ELR (cell line): ENCODE measurements at regions not wholly inside any gene's neighbourhood (a gene's known extent, or its start where the extent isn't known, plus 50 kb on each side); places are given as distances from the start of the nearest gene placed in this dataset.
"Not testable (repeated sequence)": the region's sequence is repeated elsewhere in the genome, so short reads cannot be mapped to it uniquely, and the experiment has no call there.

ENCODE experiments used
- DNase-seq: peaks from one replicate; pipeline ENCODE4 v3.0.0-alpha.2; 2015; ENCODE audit warnings: low read depth

DNA sequence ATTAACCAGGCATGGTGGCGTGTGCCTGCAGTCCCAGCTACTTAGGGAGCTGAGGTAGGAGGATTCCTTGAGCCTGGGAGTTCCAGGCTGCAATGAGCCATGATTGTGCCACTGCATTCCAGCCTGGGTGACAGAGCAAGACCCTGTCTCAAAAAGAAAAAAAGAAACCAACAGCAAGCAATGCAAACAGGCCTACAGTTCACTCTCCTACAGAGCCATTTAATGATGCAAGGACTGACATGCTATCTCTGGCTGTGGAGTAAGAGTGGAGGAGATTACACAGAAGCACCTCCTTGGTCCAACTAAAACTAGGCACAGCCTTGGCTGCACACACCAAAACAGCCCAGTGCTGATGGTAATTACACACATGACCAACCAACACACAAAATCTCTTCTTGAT is 127.5 kb upstream of the SOD1 start:
- DNase-seq = no peak

- DNase-seq = no peak
Observed at GRCh38 chr21:31530897-31531705, 128.4 kb upstream of the SOD1 start.

- no peak for DNase-seq
Observed at GRCh38 chr21:31530364-31530763, 129.1 kb upstream of the SOD1 start.

DNA sequence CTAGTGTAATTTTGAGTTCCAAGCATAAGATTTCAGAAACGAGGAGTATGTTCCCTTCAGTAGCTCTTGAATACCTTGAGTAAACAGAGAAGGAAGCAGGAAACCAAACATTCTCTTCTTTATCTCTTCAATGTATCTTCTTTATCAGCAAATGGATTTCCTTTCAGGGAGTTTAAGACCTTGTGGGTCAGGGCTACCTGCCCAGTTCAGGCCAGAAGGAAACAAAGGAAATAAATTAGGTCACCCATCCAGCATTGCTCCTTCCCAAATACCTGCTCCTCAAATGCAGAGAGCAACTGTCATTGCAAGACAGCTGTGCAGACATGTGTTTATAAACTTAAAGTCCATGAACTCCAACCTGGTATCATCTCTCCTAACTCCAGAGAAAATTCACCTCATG is 130.1 kb upstream of the SOD1 start:
- DNase-seq = no peak

DNA sequence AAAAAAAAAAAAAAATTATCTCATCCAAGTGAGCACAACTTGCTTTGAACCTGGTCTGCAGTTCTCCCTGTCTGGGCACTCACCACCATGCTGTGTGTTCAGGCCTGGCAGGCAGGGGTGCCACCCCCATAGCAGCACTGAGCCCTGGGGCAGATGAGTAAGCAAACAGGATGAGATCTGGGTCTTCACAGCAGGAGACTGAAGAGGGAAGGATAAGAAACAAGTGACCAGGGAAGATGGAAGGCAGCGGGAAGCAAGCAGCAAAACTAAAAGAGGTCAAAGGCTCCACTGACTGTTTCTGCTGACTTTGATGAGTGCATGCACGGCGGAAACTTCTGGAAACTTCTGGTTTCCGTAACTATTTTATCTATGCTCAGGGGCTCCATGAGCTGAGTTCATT is 133.5 kb upstream of the SOD1 start:
- DNase-seq = peak; percentile 40

GRCh38 chr21:31524140-31524539 is 135.4 kb upstream of the SOD1 start:
- no peak for DNase-seq

GRCh38 chr21:31521515-31521914 is 138.0 kb upstream of the SOD1 start:
- DNase-seq = no peak

DNA sequence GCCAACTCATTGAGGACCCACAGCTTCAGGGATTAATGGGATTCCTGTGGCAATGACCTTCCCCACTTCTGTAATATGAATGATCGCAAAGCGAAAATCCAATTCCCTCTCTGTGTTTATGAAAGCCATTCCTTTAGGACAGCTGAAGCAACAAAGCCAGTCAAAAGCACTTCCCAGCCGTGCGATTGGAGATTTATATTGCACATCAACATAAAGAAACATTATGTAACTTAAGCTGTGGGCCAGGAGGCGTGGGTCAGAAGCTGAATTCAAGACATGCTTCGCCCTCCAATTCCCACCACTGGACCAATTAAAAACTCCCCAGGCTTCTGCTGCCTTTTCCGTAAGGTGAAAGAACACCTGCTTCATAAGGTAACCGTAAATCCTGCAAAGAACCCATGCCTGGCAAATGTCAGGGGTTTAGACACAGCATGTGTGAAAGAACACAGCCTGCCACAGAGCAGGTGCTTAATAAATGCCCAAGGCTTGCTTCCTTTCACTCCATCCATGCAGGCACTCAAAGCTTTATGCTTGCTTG is 138.9 kb upstream of the SOD1 start:
- no peak for DNase-seq

DNA sequence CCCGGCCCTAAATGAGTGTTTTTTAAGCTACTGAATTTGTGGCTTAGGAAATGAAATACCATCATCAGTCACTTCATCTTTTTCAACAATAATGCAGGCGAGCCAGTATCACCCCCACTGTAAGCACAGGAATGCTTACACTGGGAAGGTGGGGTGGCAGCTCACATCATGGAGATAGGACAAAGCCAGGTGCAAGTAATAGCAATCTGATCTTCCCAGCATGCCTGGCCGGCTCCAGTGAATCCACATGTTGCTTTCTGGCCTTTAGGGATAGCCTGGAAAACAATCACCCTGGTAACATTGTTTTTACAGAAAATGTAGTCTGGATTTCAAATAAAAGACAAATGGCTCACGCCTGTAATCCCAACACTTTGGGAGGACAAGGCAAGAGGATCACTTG is 140.9 kb upstream of the SOD1 start:
- no peak for DNase-seq

- DNase-seq = no peak
Observed at GRCh38 chr21:31517664-31518414, 141.7 kb upstream of the SOD1 start.

- no peak for DNase-seq
Observed at GRCh38 chr21:31515253-31515652, 144.2 kb upstream of the SOD1 start.

- no peak for DNase-seq
Observed at GRCh38 chr21:31514598-31514997, 144.9 kb upstream of the SOD1 start.

GRCh38 chr21:31513541-31513940 is 146.0 kb upstream of the SOD1 start:
- DNase-seq = not testable (repeated sequence)

GRCh38 chr21:31511999-31512398 is 147.5 kb upstream of the SOD1 start:
- not testable (repeated sequence) for DNase-seq

- DNase-seq = no peak
Observed at GRCh38 chr21:31511258-31511657, 148.2 kb upstream of the SOD1 start.

- DNase-seq = peak; percentile 44
Observed at GRCh38 chr21:31509194-31510017, 150.1 kb upstream of the SOD1 start.

DNA sequence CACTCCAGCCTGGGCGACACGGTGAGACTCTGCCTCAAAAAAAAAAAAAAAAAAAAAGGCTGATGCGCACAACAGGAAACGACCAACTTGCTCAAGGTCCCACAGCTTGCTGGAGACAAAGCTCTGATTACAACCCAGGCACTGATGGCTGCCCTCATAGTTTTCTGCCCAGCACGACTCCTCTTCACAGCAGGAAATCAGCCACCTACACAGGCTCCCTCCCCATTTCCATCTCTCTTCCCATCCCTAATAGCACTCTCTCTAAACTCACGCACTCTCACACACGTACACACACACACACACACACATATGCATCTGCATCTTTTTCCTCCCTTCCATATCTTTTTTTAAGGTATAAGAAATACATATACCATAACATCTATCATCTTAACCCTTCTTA is 153.5 kb upstream of the SOD1 start:
- DNase-seq = no peak

DNA sequence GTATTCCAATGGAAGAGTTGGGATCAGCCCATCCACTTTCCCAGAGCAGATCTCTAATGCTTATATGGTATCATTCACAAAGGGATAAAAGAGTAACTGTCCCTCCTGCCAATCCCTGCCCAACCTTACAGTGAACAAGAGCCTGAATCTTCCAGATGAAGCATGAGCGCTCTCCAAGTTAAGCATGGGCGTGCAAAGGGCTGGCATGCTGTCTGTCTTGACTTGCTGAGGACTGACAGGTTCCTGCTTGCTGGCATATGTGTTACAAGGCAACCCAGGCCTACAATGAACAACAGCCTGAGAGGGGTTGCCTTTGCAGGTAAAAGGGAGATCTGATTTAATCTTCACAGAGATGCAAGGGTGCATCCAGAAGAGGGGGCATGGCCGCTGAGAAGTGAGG is 155.6 kb upstream of the SOD1 start:
- DNase-seq = no peak

GRCh38 chr21:31503467-31503866 is 156.0 kb upstream of the SOD1 start:
- DNase-seq = no peak

DNA sequence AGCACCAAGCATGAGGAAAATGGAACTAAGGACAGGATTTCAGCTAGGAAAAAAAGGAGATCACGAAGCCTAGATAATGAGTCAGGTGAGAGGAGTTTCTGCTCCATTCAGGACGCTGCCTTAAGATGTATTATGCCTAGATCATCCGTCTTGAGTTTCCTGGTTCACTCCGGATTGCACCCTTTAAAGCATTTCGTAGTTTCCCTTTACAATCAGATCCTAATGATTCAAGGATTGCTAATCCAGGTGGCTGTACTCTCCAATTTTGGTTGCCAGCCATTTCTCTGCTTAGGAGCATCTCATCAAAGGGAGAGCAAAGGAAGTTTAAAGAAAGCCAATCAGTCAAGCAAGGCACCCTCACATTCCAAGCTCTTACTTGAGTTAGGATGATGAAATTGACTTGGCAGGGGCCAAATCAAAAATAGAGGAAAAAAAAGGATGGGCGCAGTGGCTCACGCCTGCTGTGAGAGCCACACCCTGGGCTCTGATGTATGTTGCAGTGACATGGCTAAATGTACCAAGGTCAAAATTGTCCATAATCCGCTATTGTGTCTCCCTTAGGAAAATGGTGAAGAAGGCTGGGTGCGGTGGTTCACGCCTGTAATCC is 156.9 kb upstream of the SOD1 start:
- DNase-seq = no peak

GRCh38 chr21:31501926-31502325 is 157.6 kb upstream of the SOD1 start:
- DNase-seq = no peak

- DNase-seq = no peak
Observed at GRCh38 chr21:31500982-31501381, 156.9 kb upstream of the TIAM1 start.
